Adrenal gland (tissue), 5 donors: ENCODE measurements at regions not wholly inside any gene's neighbourhood (a gene's known extent, or its start where the extent isn't known, plus 50 kb on each side); places are given as distances from the start of the nearest gene placed in this dataset.

ENCODE experiments used
- POLR2A ChIP-seq, 2 donors: fragments of 450-650 bp; IDR thresholded peaks; one replicate each; pipeline ENCODE4 v1.6.1; 2017; ENCODE audit warnings: antibody characterized with exemption in 2 of 2, mild to moderate bottlenecking in 2 of 2, moderate library complexity in 1 of 2
- TF ChIP-seq, protein P1 (sequence below), 6 experiments: fragments of 450-650 bp in 4 of 6; fragments of 200-600 bp in 2 of 6; sonication (generic) in 1 of 6; IDR thresholded peaks; 1 replicate in 5 of 6; 2 replicates in 1 of 6; pipeline versions ENCODE4 v1.5.1 to v1.8.0; 2016 to 2021; ENCODE audit warnings: antibody characterized with exemption in 6 of 6, mild to moderate bottlenecking in 2 of 6, moderate library complexity in 1 of 6
- donor health status: DM: no; HTN: no; CAD: no.

DNA sequence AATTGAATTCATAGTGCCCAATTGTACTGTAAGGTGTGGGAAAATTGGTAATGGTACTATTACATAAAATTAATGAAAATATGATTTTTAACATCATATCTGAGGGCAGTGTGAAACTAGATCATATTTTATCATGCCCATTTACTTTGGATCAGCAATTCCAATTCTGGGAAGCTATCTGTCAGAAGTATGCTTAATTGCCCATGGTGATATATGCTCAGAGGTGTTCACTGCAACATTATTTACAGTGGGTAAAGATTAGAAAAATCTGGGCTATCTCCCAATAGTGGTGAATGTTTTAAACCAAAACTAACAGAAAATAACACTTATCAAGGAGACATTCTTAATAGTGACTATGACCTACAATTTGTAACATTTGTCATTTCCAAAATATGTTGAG lies 1260.0 kb downstream of the BRINP3 start:
- TF ChIP-seq POLR2A (IDR thresholded peaks at IDR 0.05), result no peak
- TF ChIP-seq, protein P1, sequence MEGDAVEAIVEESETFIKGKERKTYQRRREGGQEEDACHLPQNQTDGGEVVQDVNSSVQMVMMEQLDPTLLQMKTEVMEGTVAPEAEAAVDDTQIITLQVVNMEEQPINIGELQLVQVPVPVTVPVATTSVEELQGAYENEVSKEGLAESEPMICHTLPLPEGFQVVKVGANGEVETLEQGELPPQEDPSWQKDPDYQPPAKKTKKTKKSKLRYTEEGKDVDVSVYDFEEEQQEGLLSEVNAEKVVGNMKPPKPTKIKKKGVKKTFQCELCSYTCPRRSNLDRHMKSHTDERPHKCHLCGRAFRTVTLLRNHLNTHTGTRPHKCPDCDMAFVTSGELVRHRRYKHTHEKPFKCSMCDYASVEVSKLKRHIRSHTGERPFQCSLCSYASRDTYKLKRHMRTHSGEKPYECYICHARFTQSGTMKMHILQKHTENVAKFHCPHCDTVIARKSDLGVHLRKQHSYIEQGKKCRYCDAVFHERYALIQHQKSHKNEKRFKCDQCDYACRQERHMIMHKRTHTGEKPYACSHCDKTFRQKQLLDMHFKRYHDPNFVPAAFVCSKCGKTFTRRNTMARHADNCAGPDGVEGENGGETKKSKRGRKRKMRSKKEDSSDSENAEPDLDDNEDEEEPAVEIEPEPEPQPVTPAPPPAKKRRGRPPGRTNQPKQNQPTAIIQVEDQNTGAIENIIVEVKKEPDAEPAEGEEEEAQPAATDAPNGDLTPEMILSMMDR (IDR thresholded peaks at IDR 0.05), result no peak
